Fibroblast of the aortic adventitia (primary cell): ENCODE measurements at regions not wholly inside any gene's neighbourhood (a gene's known extent, or its start where the extent isn't known, plus 50 kb on each side); places are given as distances from the start of the nearest gene placed in this dataset.

Experiments
- DNase-seq: peaks from one replicate; pipeline ENCODE4 v3.0.0-alpha.2; 2010; ENCODE audit warnings: low read depth
- H3K4me3 ChIP-seq: 2 replicates; pipeline ENCODE4 v1.5.1; 2011; ENCODE audit warnings: low read depth, mild to moderate bottlenecking, control low read depth, low read length, moderate library complexity
- CTCF ChIP-seq: IDR thresholded peaks from 2 replicates; pipeline ENCODE4 v1.5.1; 2011; ENCODE audit warnings: mild to moderate bottlenecking, low read length, control low read depth, inconsistent platforms; ENCODE audit not compliant: insufficient read depth

GRCh38 chr9:119611565-119611964 is 242.3 kb upstream of the BRINP1 start:
- no peak for TF ChIP-seq CTCF
- no peak for DNase-seq
- H3K4me3 ChIP-seq: no peak overlapping the region

- TF ChIP-seq CTCF: no peak
- H3K4me3 ChIP-seq: no peak overlapping the region
- no peak for DNase-seq
Observed at GRCh38 chr9:119609277-119609971, 240.2 kb upstream of the BRINP1 start.

- DNase-seq: no peak
- H3K4me3 ChIP-seq: no peak overlapping the region
- TF ChIP-seq CTCF: no peak
Observed at GRCh38 chr9:119601632-119602031, 232.4 kb upstream of the BRINP1 start.

GRCh38 chr9:119597499-119597898 is 228.3 kb upstream of the BRINP1 start:
- DNase-seq: no peak
- no peak for TF ChIP-seq CTCF
- no peak overlapping the region for H3K4me3 ChIP-seq

GRCh38 chr9:119596703-119597102 is 227.5 kb upstream of the BRINP1 start:
- no peak for DNase-seq
- H3K4me3 ChIP-seq: no peak overlapping the region
- no peak for TF ChIP-seq CTCF

- DNase-seq: no peak
- TF ChIP-seq CTCF: no peak
- no peak overlapping the region for H3K4me3 ChIP-seq
Observed at GRCh38 chr9:119588874-119589744, 219.9 kb upstream of the BRINP1 start.
